ENCODE measurements at regions not wholly inside any gene's neighbourhood (a gene's known extent, or its start where the extent isn't known, plus 50 kb on each side); places are given as distances from the start of the nearest gene placed in this dataset.
A peak's percentile ranks its signal among the peaks of the same experiment; 100 is the strongest.

GRCh38 chr9:11713077-11713476, 980.1 kb upstream of the TYRP1 start:
- Mint-ChIP-seq H3K27me3 (ENCODE audit: low read depth) (no peaks in the 10 kb centered on the region; the same call in 1 of the 2 replicates), H3K9me3 (peaks cover 4% of the 10 kb centered on the region), H3K4me1 (no peaks in the 10 kb centered on the region), H3K27ac (no peak overlapping the region), H3K4me3 (no peak overlapping the region), H3K36me3 (no peaks in the 10 kb centered on the region)
- TF ChIP-seq HMGA2 (CRISPR knock-in tag; IDR thresholded peaks at IDR 0.05) (peak; percentile 93), E2F4 (CRISPR knock-in tag; IDR thresholded peaks at IDR 0.05; ENCODE audit: borderline replicate concordance, low read depth) (no peak), ZNF532 (CRISPR knock-in tag; IDR thresholded peaks at IDR 0.05; ENCODE audit: borderline replicate concordance) (no peak), FOXP1 (CRISPR knock-in tag; IDR thresholded peaks at IDR 0.05; ENCODE audit: borderline replicate concordance) (no peak), ZNF263 (CRISPR knock-in tag; IDR thresholded peaks at IDR 0.05; ENCODE audit: low read depth) (no peak), ZNF396 (CRISPR knock-in tag; IDR thresholded peaks at IDR 0.05; ENCODE audit: borderline replicate concordance) (no peak), TP53 (CRISPR knock-in tag; IDR thresholded peaks at IDR 0.05) (no peak)
- ATAC-seq (no peak), DNase-seq (ENCODE audit: low spot score) (no peak)
- ChIA-PET CTCF (no interaction called here), POLR2A (no interaction called here)

GRCh38 chr9:11722957-11723356, 970.2 kb upstream of the TYRP1 start:
- ATAC-seq (no peak), DNase-seq (ENCODE audit: low spot score) (no peak)
- no peaks in the 10 kb centered on the region; the same call in 1 of the 2 replicates for H3K27me3 Mint-ChIP-seq (ENCODE audit: low read depth)
- no peaks in the 10 kb centered on the region for H3K4me1 Mint-ChIP-seq
- H3K9me3 Mint-ChIP-seq, result peaks cover 3% of the 10 kb centered on the region; the same call in 1 of the 2 replicates
- no peak overlapping the region for H3K27ac Mint-ChIP-seq
- CTCF ChIA-PET, result no interaction called here
- no peak overlapping the region for H3K4me3 Mint-ChIP-seq
- H3K36me3 Mint-ChIP-seq, result no peaks in the 10 kb centered on the region
- POLR2A ChIA-PET, result no interaction called here
- no peak for TF ChIP-seq SMAD4 (CRISPR knock-in tag; IDR thresholded peaks at IDR 0.05)
- no peak for TF ChIP-seq ZNF281 (CRISPR knock-in tag; IDR thresholded peaks at IDR 0.05)
- TF ChIP-seq PREB (CRISPR knock-in tag; IDR thresholded peaks at IDR 0.05; ENCODE audit: borderline replicate concordance), result no peak
- TF ChIP-seq, protein P1, sequence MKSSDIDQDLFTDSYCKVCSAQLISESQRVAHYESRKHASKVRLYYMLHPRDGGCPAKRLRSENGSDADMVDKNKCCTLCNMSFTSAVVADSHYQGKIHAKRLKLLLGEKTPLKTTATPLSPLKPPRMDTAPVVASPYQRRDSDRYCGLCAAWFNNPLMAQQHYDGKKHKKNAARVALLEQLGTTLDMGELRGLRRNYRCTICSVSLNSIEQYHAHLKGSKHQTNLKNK (CRISPR knock-in tag; IDR thresholded peaks at IDR 0.05), result no peak
- TF ChIP-seq FOXK1 (CRISPR knock-in tag; IDR thresholded peaks at IDR 0.05), result no peak
- TF ChIP-seq, protein P2, sequence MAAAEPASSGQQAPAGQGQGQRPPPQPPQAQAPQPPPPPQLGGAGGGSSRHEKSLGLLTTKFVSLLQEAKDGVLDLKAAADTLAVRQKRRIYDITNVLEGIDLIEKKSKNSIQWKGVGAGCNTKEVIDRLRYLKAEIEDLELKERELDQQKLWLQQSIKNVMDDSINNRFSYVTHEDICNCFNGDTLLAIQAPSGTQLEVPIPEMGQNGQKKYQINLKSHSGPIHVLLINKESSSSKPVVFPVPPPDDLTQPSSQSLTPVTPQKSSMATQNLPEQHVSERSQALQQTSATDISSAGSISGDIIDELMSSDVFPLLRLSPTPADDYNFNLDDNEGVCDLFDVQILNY (CRISPR knock-in tag; IDR thresholded peaks at IDR 0.05), result no peak
- TF ChIP-seq ZBTB43 (CRISPR knock-in tag; IDR thresholded peaks at IDR 0.05), result no peak
- TF ChIP-seq CREB1 (CRISPR knock-in tag; IDR thresholded peaks at IDR 0.05), result no peak
- TF ChIP-seq USF2 (CRISPR knock-in tag; IDR thresholded peaks at IDR 0.05), result no peak
- TF ChIP-seq RELA (CRISPR knock-in tag; IDR thresholded peaks at IDR 0.05; ENCODE audit: borderline replicate concordance), result no peak
- no peak for TF ChIP-seq ZNF232 (CRISPR knock-in tag; IDR thresholded peaks at IDR 0.05)
